ENCODE measurements at regions not wholly inside any gene's neighbourhood (a gene's known extent, or its start where the extent isn't known, plus 50 kb on each side); places are given as distances from the start of the nearest gene placed in this dataset.

GRCh38 chr15:38860674-38861073 lies 296.1 kb upstream of the RASGRP1 start:
- TF ChIP-seq CTCF (IDR thresholded peaks at IDR 0.05; ENCODE audit: low read depth, low read length) (no peak), EZH2phosphoT487 (IDR thresholded peaks at IDR 0.05; ENCODE audit: low read depth) (no peak)

Measured in OCI-LY3 (cell line).